HEK293T (cell line): ENCODE measurements at regions not wholly inside any gene's neighbourhood (a gene's known extent, or its start where the extent isn't known, plus 50 kb on each side); places are given as distances from the start of the nearest gene placed in this dataset.

ENCODE experiments used
- BHLHE40 ChIP-seq: fragments of 450-650 bp; IDR thresholded peaks from 2 replicates; pipeline ENCODE4 v1.6.1; 2016; ENCODE audit warnings: mild to moderate bottlenecking, moderate library complexity, borderline replicate concordance
- FOXA1 ChIP-seq: fragments of 450-650 bp; IDR thresholded peaks from 2 replicates; pipeline ENCODE4 v1.6.1; 2016; ENCODE audit warnings: mild to moderate bottlenecking
- FOXK2 ChIP-seq: fragments of 450-650 bp; IDR thresholded peaks from 2 replicates; pipeline ENCODE4 v1.6.1; 2016; ENCODE audit warnings: mild to moderate bottlenecking
- FOXM1 ChIP-seq: fragments of 450-650 bp; IDR thresholded peaks from 2 replicates; pipeline ENCODE4 v1.6.1; 2017; ENCODE audit warnings: mild to moderate bottlenecking, borderline replicate concordance
- L3MBTL2 ChIP-seq: fragments of 450-650 bp; conservative IDR thresholded peaks from 2 replicates; pipeline ENCODE4 v1.6.1; 2016; ENCODE audit warnings: mild to moderate bottlenecking
- NFRKB ChIP-seq: fragments of 450-650 bp; IDR thresholded peaks from 2 replicates; pipeline ENCODE4 v1.6.1; 2016; ENCODE audit warnings: mild to moderate bottlenecking, moderate library complexity
- PKNOX1 ChIP-seq: fragments of 450-650 bp; IDR thresholded peaks from 2 replicates; pipeline ENCODE4 v1.6.1; 2016
- SP1 ChIP-seq: fragments of 450-650 bp; IDR thresholded peaks from 2 replicates; pipeline ENCODE4 v1.6.1; 2017
- SUZ12 ChIP-seq: fragments of 450-650 bp; IDR thresholded peaks from 2 replicates; pipeline ENCODE4 v1.6.1; 2016; ENCODE audit warnings: mild to moderate bottlenecking

GRCh38 chr6:40931931-40932330 is 107.1 kb downstream of the UNC5CL start:
- TF ChIP-seq PKNOX1 (no peak), FOXM1 (no peak), SP1 (no peak), SUZ12 (no peak), BHLHE40 (no peak), L3MBTL2 (no peak), NFRKB (no peak), FOXA1 (no peak), FOXK2 (no peak)
